ENCODE measurements at regions not wholly inside any gene's neighbourhood (a gene's known extent, or its start where the extent isn't known, plus 50 kb on each side); places are given as distances from the start of the nearest gene placed in this dataset.

GRCh38 chr5:68679041-68679440 lies 414.8 kb upstream of the SLC30A5 start:
- 95 to 100% methylated on average over 1 of the region's 1 CpG for WGBS, 2 donors

GRCh38 chr5:68680366-68680765 lies 413.4 kb upstream of the SLC30A5 start:
- H3K27me3 ChIP-seq (ENCODE audit: control insufficient read depth in 3 of 3, insufficient read depth in 3 of 3, low read length in 2 of 3), result no peaks in the 10 kb centered on the region
- no peak overlapping the region for H3K9ac ChIP-seq (ENCODE audit: insufficient read depth in 1 of 2, low read length in 2 of 2)
- DNase-seq (no peak), ATAC-seq (ENCODE audit: insufficient read depth, low FRiP score) (no peak)
- H3K4me1 ChIP-seq (ENCODE audit: control insufficient read depth in 5 of 5, insufficient read depth in 5 of 5, low read length in 5 of 5), result peaks cover 0 to 4% (median 0%) of the 10 kb centered on the region in 5 donors
- H3K9me3 ChIP-seq (ENCODE audit: control insufficient read depth in 4 of 4, insufficient read depth in 3 of 4, low read length in 3 of 4), result no peaks in the 10 kb centered on the region
- no peak for TF ChIP-seq CTCF (IDR thresholded peaks at IDR 0.05; ENCODE audit: control extremely low read depth, extremely low read depth)
- H3K36me3 ChIP-seq (ENCODE audit: control insufficient read depth in 4 of 4, insufficient read depth in 4 of 4, low read length in 4 of 4), result no peaks in the 10 kb centered on the region
- H3K4me3 ChIP-seq, result no peak overlapping the region
- H3K27ac ChIP-seq (ENCODE audit: low read depth in 1 of 2, low read length in 1 of 2), result no peak overlapping the region

More at GRCh38 chr5:68679041-68679440, 414.8 kb upstream of the SLC30A5 start:
- H3K36me3 ChIP-seq (ENCODE audit: control insufficient read depth in 4 of 4, insufficient read depth in 4 of 4, low read length in 4 of 4), result no peaks in the 10 kb centered on the region
- DNase-seq, result no peak
- no peak overlapping the region for H3K9ac ChIP-seq (ENCODE audit: insufficient read depth in 1 of 2, low read length in 2 of 2)
- no peaks in the 10 kb centered on the region for H3K27me3 ChIP-seq (ENCODE audit: control insufficient read depth in 3 of 3, insufficient read depth in 3 of 3, low read length in 2 of 3)
- peaks cover 0 to 4% (median 0%) of the 10 kb centered on the region in 5 donors for H3K4me1 ChIP-seq (ENCODE audit: control insufficient read depth in 5 of 5, insufficient read depth in 5 of 5, low read length in 5 of 5)
- H3K27ac ChIP-seq (ENCODE audit: low read depth in 1 of 2, low read length in 1 of 2), result no peak overlapping the region
- no peaks in the 10 kb centered on the region for H3K9me3 ChIP-seq (ENCODE audit: control insufficient read depth in 4 of 4, insufficient read depth in 3 of 4, low read length in 3 of 4)
- TF ChIP-seq CTCF (IDR thresholded peaks at IDR 0.05; ENCODE audit: control extremely low read depth, extremely low read depth), result no peak
- H3K4me3 ChIP-seq, result no peak overlapping the region
- no peak for ATAC-seq (ENCODE audit: insufficient read depth, low FRiP score)

- DNase-seq (no peak), ATAC-seq (ENCODE audit: insufficient read depth, low FRiP score) (no peak)
- no peak overlapping the region for H3K4me3 ChIP-seq
- no peaks in the 10 kb centered on the region for H3K9me3 ChIP-seq (ENCODE audit: control insufficient read depth in 4 of 4, insufficient read depth in 3 of 4, low read length in 3 of 4)
- no peak for TF ChIP-seq CTCF (IDR thresholded peaks at IDR 0.05; ENCODE audit: control extremely low read depth, extremely low read depth)
- H3K27me3 ChIP-seq (ENCODE audit: control insufficient read depth in 3 of 3, insufficient read depth in 3 of 3, low read length in 2 of 3), result no peaks in the 10 kb centered on the region
- H3K4me1 ChIP-seq (ENCODE audit: control insufficient read depth in 5 of 5, insufficient read depth in 5 of 5, low read length in 5 of 5), result peaks cover 0 to 4% (median 0%) of the 10 kb centered on the region in 5 donors
- H3K36me3 ChIP-seq (ENCODE audit: control insufficient read depth in 4 of 4, insufficient read depth in 4 of 4, low read length in 4 of 4), result no peaks in the 10 kb centered on the region
- H3K9ac ChIP-seq (ENCODE audit: insufficient read depth in 1 of 2, low read length in 2 of 2), result no peak overlapping the region
- no peak overlapping the region for H3K27ac ChIP-seq (ENCODE audit: low read depth in 1 of 2, low read length in 1 of 2)
Measured at GRCh38 chr5:68681929-68682328, 411.9 kb upstream of the SLC30A5 start.

All from lung (tissue), 11 donors.